T follicular helper cell (primary cell): ENCODE measurements at regions not wholly inside any gene's neighbourhood (a gene's known extent, or its start where the extent isn't known, plus 50 kb on each side); places are given as distances from the start of the nearest gene placed in this dataset.

ENCODE experiments used
- DNase-seq: peaks from one replicate; pipeline ENCODE4 v3.0.0-alpha.2; 2020; ENCODE audit warnings: low read depth

- no peak for DNase-seq
These were observed 1489.5 kb downstream of the BRD1 start for GRCh38 chr22:48337957-48338792.

- DNase-seq, result no peak
These were observed 1491.2 kb downstream of the BRD1 start for GRCh38 chr22:48336339-48337060.

GRCh38 chr22:48335442-48336139 is 1492.1 kb downstream of the BRD1 start:
- no peak for DNase-seq

- DNase-seq, result no peak
These were observed 1492.7 kb downstream of the BRD1 start for GRCh38 chr22:48334971-48335370.

DNA sequence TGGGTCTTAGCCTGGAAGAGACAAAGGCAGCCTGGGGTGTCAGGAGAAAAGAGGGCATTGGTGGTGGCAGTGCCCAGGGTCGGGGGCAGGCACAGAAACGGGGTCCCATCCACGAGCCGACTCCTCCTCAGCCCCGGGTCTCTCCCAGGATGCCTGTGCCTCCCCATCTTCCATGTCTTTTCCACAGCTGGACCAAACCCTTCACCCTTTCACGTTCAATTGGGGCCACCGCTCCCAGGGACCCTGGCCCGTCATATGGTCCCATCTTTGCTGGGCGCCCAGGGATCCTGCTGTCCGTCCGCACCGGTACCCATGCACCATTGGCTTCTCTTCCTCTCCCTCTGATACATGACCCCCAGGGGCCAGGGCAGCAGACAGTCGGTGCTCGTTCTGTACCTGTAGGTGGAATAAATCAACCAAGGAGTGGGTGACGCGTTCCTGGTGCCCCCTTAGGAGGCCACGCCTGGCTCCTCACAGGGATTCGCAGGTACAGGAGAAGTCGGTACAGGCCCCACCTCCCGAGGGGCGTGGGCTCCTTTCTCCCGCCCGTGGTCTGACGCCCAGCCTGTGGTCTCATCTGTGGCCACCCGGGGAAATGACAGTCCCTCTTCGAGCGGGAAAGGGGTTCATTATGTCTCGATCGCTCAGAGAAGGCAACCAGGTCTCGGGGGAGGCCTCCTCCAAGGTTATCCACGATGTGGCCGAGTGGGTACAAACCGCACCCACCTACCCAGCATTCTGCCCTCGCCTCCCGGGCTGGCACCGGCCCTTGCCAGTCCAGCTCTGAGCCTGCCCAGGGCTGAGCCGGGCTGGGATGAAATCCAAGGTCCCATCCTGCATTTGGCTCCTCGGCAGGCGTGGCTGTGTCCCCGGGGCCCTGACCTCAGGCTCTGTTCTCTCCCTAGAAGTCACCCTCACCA is 1493.6 kb downstream of the BRD1 start:
- no peak for DNase-seq

DNA sequence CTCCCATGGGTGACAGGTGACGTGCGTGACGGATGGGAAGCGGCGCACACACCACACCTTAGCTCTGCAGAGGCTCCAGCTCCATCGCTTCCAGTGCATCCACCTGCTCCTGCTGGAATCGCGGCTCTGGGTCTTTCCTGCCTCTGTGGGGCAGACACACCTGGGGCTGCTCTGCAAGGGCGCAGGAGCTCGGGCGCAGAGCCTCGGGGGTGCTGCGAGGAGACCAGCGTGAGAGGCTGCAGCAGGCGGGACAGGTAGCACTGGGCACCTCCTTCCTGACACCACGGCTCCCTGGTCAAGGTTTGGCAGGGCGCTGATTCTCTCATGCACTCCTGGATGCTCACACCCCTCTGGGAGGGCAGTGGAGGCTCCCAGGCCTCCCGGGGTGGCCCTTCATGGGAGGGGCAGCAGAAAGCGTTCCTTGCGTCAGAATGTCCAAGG is 1494.3 kb downstream of the BRD1 start:
- no peak for DNase-seq

- no peak for DNase-seq
These were observed 1495.0 kb downstream of the BRD1 start for GRCh38 chr22:48332438-48333322.

GRCh38 chr22:48331691-48332220 is 1495.9 kb downstream of the BRD1 start:
- DNase-seq, result no peak

DNA sequence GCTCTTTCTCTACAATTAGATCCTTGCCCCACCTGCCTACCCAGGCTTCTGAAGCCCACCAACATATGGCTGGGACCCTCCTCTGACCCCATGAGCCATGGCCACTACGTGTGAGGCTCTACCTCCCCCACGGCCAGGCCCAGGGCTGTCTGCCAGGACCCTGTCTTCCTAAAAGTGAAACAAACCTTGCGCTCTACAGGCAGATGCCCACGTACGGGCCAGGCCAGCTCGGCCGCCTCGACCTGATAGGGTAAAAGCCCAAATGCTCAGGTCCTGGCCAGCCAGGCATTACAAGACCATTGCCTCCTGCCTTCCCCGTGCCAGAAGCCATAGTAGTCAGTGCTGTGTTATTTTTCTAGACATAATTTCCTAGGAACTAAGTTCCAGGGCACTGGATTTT is 1496.4 kb downstream of the BRD1 start:
- no peak for DNase-seq

DNA sequence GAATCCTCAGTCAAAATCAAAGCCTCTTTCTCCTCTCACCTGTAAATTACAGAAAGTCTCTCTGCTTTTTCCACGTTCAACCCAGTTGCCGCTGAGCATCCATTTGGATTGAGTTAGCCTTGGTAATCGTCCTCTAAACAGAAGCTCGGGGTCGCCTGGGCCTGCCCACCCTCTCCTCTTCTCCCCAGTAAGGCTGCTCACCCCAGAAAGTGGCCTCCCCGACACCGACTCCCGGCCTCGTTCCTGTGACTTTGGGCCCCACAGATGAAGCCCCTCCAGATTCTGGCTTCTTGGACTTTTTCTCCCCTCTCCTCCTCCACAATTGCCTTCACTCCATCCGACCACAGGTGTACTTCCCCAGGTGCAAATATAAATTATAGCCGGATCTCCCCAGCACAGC is 1500.0 kb downstream of the BRD1 start:
- DNase-seq, result no peak

GRCh38 chr22:48323746-48324145 is 1503.9 kb downstream of the BRD1 start:
- no peak for DNase-seq

- DNase-seq, result no peak
These were observed 1504.8 kb downstream of the BRD1 start for GRCh38 chr22:48322907-48323306.

DNA sequence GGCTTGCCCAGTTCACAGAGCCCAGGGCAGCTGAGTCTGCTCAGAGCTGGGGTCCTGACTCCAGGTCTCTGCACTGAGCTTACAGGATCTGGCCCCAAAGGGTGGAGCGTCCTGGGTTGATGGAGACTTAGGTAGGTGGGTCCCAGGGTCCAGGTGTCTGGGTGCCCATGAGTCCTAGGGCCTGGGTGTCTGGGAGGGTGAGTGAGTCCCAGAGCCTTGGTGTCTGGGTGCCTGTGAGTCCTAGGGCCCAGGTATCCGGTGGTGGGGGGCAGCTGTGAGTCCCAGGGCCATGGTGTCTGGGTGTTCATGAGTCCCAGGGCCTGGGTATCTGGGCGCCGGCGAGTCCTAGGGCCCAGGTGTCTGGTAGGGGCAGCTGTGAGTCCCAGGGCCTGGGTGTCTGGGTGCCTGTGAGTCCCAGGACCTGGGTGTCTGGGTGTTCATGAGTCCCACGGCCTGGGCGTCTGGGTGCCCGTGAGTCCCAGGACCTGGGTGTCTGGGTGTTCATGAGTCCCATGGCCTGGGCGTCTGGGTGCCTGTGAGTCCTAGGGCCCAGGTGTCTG is 1505.6 kb downstream of the BRD1 start:
- DNase-seq, result no peak

DNA sequence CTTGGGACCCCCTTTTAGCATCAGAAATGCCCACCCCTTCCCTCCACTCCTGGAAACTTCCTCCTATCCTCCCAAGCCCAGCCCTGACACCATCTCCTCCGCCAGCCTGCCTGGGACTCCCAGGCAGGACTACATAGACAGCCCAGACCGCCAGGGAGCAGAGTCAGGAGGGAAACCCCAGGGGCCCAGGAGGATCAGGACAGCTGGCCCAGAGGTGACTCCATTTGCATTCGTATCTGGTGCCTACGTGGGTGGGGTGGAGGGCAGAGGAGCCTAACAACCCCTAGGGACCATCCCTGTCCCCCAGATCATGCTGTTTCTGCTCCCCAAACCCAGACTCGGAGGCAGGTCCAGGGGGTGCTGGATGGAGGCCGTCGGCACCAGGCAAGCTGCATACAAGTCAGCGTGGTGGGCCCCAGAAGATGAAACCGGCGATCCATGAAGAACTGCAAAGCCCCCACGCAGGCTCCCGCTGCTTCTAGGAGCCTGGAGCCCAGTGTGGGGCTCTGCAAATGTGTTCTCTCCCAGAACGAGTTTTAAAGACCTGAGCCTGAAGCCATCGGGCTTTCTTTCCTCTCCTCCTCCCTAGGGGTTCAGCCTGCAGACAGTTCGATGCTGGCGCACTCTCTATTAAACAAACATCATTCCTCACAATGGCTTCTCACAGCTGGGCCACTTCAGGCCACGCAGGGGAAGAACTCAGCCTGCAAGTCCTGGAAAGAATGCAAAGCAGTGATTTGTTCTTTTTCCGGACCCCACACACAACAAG is 1506.8 kb downstream of the BRD1 start:
- no peak for DNase-seq

DNA sequence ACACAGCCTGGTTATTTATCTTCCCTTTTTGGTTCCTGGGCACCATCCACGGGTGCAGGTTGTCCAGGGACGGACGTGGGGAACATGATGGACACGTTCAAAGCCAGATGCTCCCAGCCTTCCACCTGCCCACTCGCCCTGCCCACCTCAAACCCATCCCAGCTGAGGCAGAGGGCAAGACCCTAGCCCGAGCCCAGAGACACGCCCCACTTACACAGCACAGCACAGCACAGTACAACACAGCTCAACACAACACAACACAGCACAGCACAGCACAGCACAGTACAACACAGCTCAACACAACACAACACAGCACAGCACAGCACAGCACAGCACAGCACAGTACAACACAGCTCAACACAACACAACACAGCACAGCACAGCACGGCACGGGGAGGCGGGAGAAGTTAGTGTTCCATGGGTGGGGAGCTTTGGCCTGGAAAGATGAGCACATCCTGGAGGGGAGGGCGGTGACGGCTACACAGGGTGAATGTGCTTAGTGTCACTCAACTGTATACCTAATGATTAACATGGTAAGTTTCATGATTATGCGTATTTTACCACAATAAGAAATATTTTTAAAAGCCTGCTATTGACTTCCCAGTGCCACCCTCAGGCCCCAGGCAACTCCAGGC is 1507.5 kb downstream of the BRD1 start:
- DNase-seq, result no peak

- DNase-seq, result no peak
These were observed 1508.2 kb downstream of the BRD1 start for GRCh38 chr22:48319321-48320047.

GRCh38 chr22:48318575-48319320 is 1508.9 kb downstream of the BRD1 start:
- no peak for DNase-seq
